ENCODE measurements at regions not wholly inside any gene's neighbourhood (a gene's known extent, or its start where the extent isn't known, plus 50 kb on each side); places are given as distances from the start of the nearest gene placed in this dataset.

- TF ChIP-seq CTCF (IDR thresholded peaks at IDR 0.05; ENCODE audit: low read depth, low read length), result no peak
- Histone ChIP-seq H3K9me3 (no peaks in the 10 kb centered on the region), H3K4me1 (no peaks in the 10 kb centered on the region), H3K27me3 (no peaks in the 10 kb centered on the region), H3K36me3 (no peaks in the 10 kb centered on the region), H3K4me3 (ENCODE audit: low read depth, low read length) (no peak overlapping the region)
- no peak for DNase-seq
Observed at GRCh38 chr11:97860237-97860636, 1160.5 kb upstream of the CNTN5 start.

GRCh38 chr11:97862021-97862420, 1158.7 kb upstream of the CNTN5 start:
- Histone ChIP-seq H3K4me3 (ENCODE audit: low read depth, low read length) (no peak overlapping the region), H3K4me1 (no peaks in the 10 kb centered on the region), H3K27me3 (no peaks in the 10 kb centered on the region), H3K36me3 (no peaks in the 10 kb centered on the region), H3K9me3 (no peaks in the 10 kb centered on the region)
- no peak for TF ChIP-seq CTCF (IDR thresholded peaks at IDR 0.05; ENCODE audit: low read depth, low read length)
- no peak for DNase-seq

GRCh38 chr11:97865424-97866012, 1155.2 kb upstream of the CNTN5 start:
- no peak overlapping the region for H3K4me3 ChIP-seq (ENCODE audit: low read depth, low read length)
- no peaks in the 10 kb centered on the region for H3K9me3 ChIP-seq
- no peak for TF ChIP-seq CTCF (IDR thresholded peaks at IDR 0.05; ENCODE audit: low read depth, low read length)
- H3K4me1 ChIP-seq, result no peaks in the 10 kb centered on the region
- no peak for DNase-seq
- H3K27me3 ChIP-seq, result no peaks in the 10 kb centered on the region
- H3K36me3 ChIP-seq, result no peaks in the 10 kb centered on the region

DNA sequence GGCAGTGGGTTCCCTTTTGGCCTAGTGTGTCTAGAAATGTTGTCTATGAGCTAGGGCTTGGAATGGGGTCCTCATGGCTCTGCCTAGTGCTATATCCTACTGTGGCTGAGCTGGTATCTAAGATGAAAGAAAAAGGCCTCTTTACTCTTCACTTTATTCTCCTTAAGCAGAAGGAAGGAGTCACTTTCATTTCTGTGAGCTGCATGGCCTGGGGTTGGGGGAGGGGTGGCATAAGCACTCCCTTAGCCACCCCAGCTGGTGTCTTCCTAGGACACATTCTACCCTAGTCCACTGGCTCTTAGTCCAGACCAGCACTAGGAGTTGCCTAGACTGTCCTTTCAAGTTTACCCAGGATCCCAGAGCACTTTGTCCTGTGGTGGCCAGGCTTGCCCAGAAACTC, 1148.9 kb upstream of the CNTN5 start:
- no peak for DNase-seq
- no peaks in the 10 kb centered on the region for H3K27me3 ChIP-seq
- no peaks in the 10 kb centered on the region for H3K36me3 ChIP-seq
- no peak overlapping the region for H3K4me3 ChIP-seq (ENCODE audit: low read depth, low read length)
- TF ChIP-seq CTCF (IDR thresholded peaks at IDR 0.05; ENCODE audit: low read depth, low read length), result no peak
- no peaks in the 10 kb centered on the region for H3K4me1 ChIP-seq
- no peaks in the 10 kb centered on the region for H3K9me3 ChIP-seq

GRCh38 chr11:97880209-97880608, 1140.5 kb upstream of the CNTN5 start:
- TF ChIP-seq CTCF (IDR thresholded peaks at IDR 0.05; ENCODE audit: low read depth, low read length), result no peak
- no peak overlapping the region for H3K4me3 ChIP-seq (ENCODE audit: low read depth, low read length)

DNA sequence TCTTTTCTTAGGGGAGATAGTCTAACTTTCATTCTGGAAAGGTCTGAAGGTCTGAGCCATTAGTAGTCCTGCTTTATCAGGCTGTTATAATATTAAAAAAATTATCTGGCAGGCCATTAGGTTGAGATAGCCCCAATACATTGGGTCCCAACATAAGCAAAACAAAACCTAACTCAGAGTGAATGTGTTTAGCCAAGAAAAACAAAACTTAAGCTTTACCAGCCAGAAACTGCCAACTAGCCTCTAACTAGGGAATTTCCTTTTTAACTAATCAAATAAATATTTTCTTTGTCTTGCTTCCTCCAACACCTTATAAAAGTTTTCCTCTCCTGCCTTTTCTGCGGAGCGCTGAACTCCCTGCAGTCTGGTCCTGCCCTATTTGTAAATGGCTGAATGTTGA, 1137.7 kb upstream of the CNTN5 start:
- Histone ChIP-seq H3K36me3 (no peaks in the 10 kb centered on the region), H3K9me3 (no peaks in the 10 kb centered on the region; the same call in 1 of the 2 replicates), H3K27me3 (no peaks in the 10 kb centered on the region), H3K4me1 (peaks cover 7% of the 10 kb centered on the region), H3K4me3 (ENCODE audit: low read depth, low read length) (no peak overlapping the region)
- DNase-seq, result no peak
- TF ChIP-seq CTCF (IDR thresholded peaks at IDR 0.05; ENCODE audit: low read depth, low read length), result no peak

More at GRCh38 chr11:97880209-97880608, 1140.5 kb upstream of the CNTN5 start:
- H3K36me3 ChIP-seq, result no peaks in the 10 kb centered on the region
- no peak for DNase-seq
- H3K4me1 ChIP-seq, result no peaks in the 10 kb centered on the region
- H3K27me3 ChIP-seq, result no peaks in the 10 kb centered on the region
- H3K9me3 ChIP-seq, result no peaks in the 10 kb centered on the region; the same call in 1 of the 2 replicates

Measured in BE2C (cell line).